Stomach (tissue), 8 donors: ENCODE measurements at regions not wholly inside any gene's neighbourhood (a gene's known extent, or its start where the extent isn't known, plus 50 kb on each side); places are given as distances from the start of the nearest gene placed in this dataset.

Source experiments
- DNase-seq, 2 donors: peaks; one replicate each; pipeline versions ENCODE4 v3.0.0 to v3.0.0-alpha.2; 2013 to 2019
- H3K27ac ChIP-seq, 5 donors: fragments of 200-600 bp in 4 of 5; sonication (generic) in 4 of 5; one replicate each; pipeline ENCODE4 v1.5.1; 2013 to 2019; ENCODE audit warnings: mild to moderate bottlenecking in 1 of 5, moderate library complexity in 1 of 5
- H3K27me3 ChIP-seq, 3 donors: fragments of 200-600 bp; sonication (generic); one replicate each; pipeline ENCODE4 v1.5.1; 2017 to 2019; ENCODE audit warnings: mixed run types in 1 of 3
- H3K36me3 ChIP-seq, 4 donors: fragments of 200-600 bp; sonication (generic); 1 replicate in 3 of 4; 2 replicates in 1 of 4; pipeline ENCODE4 v1.5.1; 2016 to 2019
- H3K4me1 ChIP-seq, 4 donors: fragments of 200-600 bp; sonication (generic); one replicate each; pipeline ENCODE4 v1.5.1; 2016 to 2019
- H3K4me3 ChIP-seq, 4 donors: fragments of 200-600 bp; sonication (generic) in 3 of 4; one replicate each; pipeline ENCODE4 v1.5.1; 2016 to 2019; ENCODE audit warnings: mild to moderate bottlenecking in 1 of 4
- H3K9me3 ChIP-seq, 4 donors: fragments of 200-600 bp; sonication (generic); one replicate each; pipeline ENCODE4 v1.5.1; 2016 to 2019
- EP300 ChIP-seq: sonication (generic); formaldehyde crosslinking; IDR thresholded peaks from one replicate; pipeline ENCODE4 v1.6.1; 2017; ENCODE audit warnings: antibody characterized with exemption
- POLR2A ChIP-seq, 4 donors: fragments of 450-650 bp; IDR thresholded peaks; one replicate each; pipeline ENCODE4 v1.6.1; 2016; ENCODE audit warnings: antibody characterized with exemption in 4 of 4, control low read depth in 2 of 4, mild to moderate bottlenecking in 1 of 4, moderate library complexity in 1 of 4
- POLR2AphosphoS5 ChIP-seq, 3 donors: sonication (generic); formaldehyde crosslinking; IDR thresholded peaks; one replicate each; pipeline ENCODE4 v1.6.1; 2016; ENCODE audit warnings: antibody characterized with exemption in 3 of 3
- WGBS, 5 donors: extraction: QIAGEN DNeasy Blood & Tissue Kit in 3 of 5; methylation state at CpG; one replicate each; pipeline versions ENCODE4 v1.1.5 to v1.1.7; 2013 to 2018; 5-methylcytosine and 5-hydroxymethylcytosine counted together
- intact Hi-C: fragments of 100-400 bp; cut with DNase I; formaldehyde crosslinking; loops from one replicate; pipeline ENCODE4 v1.15.1; 2023; ENCODE audit warnings: low total_unique reads
- TF ChIP-seq, protein P1 (sequence below), 7 experiments: fragments of 450-650 bp in 4 of 7; fragments of 200-600 bp in 3 of 7; sonication (generic) in 3 of 7; IDR thresholded peaks; one replicate each; pipeline ENCODE4 v1.5.1; 2016 to 2019; ENCODE audit warnings: antibody characterized with exemption in 7 of 7, control low read depth in 2 of 7, mild to moderate bottlenecking in 1 of 7
- donor health status: healthy with polysubstance abuse.
- donor health status: Bipolar disorder and iron deficiency.
- donor health status: healthy.

DNA sequence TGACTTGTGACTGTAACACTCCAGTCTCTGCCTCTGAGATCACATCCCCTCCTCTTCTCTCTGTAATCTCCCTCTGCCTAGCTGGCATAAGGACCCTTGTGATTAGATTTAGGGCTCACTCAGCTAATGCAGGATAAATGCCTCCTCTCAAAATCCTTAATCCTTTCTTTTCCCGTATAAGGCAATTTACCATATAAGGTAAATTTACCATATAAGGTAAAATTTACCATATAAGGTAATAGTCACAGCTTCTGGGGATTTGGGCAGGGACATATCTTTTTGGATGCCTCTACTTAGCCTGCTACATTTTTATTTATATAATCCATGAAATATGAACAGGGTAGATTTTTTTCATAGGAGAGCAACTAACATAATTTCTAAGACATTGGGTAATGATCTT is 318.0 kb upstream of the PUM3 start:
- intact Hi-C loops, result no loop called here
- Histone ChIP-seq H3K9me3 (no peaks in the 10 kb centered on the region), H3K36me3 (no peaks in the 10 kb centered on the region), H3K27ac (no peak overlapping the region), H3K4me1 (no peaks in the 10 kb centered on the region), H3K4me3 (no peak overlapping the region), H3K27me3 (no peaks in the 10 kb centered on the region)
- TF ChIP-seq POLR2A (IDR thresholded peaks at IDR 0.05) (no peak), POLR2AphosphoS5 (IDR thresholded peaks at IDR 0.05) (no peak), EP300 (no peak)
- TF ChIP-seq, protein P1, sequence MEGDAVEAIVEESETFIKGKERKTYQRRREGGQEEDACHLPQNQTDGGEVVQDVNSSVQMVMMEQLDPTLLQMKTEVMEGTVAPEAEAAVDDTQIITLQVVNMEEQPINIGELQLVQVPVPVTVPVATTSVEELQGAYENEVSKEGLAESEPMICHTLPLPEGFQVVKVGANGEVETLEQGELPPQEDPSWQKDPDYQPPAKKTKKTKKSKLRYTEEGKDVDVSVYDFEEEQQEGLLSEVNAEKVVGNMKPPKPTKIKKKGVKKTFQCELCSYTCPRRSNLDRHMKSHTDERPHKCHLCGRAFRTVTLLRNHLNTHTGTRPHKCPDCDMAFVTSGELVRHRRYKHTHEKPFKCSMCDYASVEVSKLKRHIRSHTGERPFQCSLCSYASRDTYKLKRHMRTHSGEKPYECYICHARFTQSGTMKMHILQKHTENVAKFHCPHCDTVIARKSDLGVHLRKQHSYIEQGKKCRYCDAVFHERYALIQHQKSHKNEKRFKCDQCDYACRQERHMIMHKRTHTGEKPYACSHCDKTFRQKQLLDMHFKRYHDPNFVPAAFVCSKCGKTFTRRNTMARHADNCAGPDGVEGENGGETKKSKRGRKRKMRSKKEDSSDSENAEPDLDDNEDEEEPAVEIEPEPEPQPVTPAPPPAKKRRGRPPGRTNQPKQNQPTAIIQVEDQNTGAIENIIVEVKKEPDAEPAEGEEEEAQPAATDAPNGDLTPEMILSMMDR (IDR thresholded peaks at IDR 0.05), result no peak
- no peak for DNase-seq
- 79 to 94% (median 83%) methylated on average over 1 of the region's 1 CpG for WGBS, 5 donors

DNA sequence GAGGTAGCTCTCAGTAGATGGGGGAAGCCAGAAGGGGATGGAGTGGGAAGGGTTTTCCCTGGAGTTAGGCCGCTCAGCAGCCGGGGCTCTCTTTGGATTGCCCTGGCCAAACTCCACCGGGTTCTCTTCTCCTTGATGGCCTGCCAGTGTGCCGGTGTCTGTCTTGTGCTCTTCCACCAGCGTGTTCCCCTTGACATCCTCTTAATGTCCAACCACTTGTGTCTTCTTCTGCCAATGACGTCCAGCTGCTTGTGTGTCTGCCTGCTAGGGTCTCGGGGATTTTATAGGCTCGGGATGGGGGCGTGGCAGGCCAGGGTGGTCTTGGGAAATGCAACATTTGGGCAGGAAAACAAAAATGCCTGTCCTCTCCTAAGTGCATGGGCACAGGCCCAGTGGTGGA is 313.1 kb upstream of the PUM3 start:
- 82 to 95% (median 91%) methylated on average over 9 of the region's 9 CpGs for WGBS, 5 donors
- H3K27ac ChIP-seq, result no peak overlapping the region
- no peak overlapping the region for H3K4me3 ChIP-seq
- no peaks in the 10 kb centered on the region for H3K36me3 ChIP-seq
- H3K9me3 ChIP-seq, result no peaks in the 10 kb centered on the region
- TF ChIP-seq POLR2AphosphoS5 (IDR thresholded peaks at IDR 0.05), result no peak
- no peak for TF ChIP-seq EP300
- TF ChIP-seq POLR2A (IDR thresholded peaks at IDR 0.05), result no peak
- TF ChIP-seq, protein P1 (IDR thresholded peaks at IDR 0.05), result no peak
- intact Hi-C loops, result no loop called here
- no peaks in the 10 kb centered on the region for H3K27me3 ChIP-seq
- H3K4me1 ChIP-seq, result no peaks in the 10 kb centered on the region
- no peak for DNase-seq

DNA sequence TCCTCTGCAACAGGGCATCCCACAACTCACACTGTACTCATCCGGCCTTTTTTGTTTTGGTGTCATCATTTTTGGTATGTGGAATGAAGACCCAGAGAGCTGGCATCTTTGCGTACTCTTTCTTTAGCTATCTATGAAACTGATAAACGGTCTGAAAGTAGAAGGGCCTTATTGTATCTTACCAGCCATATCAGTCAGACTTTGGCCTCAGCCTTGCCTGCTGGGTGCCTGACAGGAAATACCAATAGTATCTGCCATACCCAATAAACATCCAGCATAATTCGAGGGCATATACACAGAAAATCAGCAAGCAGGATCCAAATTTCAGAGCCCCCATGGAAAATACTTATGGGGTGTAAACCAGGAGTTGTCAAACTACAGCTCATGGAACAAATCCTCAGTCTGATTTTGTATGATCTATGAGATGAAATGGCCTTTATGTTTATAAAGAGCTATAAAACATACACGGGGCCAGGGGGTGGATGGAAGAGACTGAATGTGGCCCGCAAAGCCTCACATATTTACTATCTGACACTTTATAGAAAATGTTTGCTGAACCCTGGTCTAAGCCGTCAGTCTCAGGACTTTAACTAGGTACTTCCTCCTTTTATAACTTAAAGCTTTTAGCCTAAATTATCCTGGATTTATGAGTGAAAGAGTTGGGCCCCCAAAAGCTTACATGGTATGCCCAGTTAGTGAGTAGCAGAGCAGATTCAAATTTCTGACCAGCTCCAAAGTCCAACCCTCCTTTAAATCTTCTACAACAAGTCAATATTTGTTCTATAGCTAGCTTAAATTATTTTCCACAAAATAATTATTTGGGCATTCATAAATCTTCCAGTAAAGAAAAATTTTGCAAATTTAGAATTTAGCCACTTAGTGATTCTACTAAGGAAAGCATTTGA is 308.0 kb upstream of the PUM3 start:
- TF ChIP-seq, protein P1 (IDR thresholded peaks at IDR 0.05), result no peak
- TF ChIP-seq EP300 (no peak), POLR2A (IDR thresholded peaks at IDR 0.05) (no peak), POLR2AphosphoS5 (IDR thresholded peaks at IDR 0.05) (no peak)
- 48 to 60% (median 55%) methylated on average over 7 of the region's 7 CpGs for WGBS, 5 donors
- H3K4me3 ChIP-seq, result no peak overlapping the region
- H3K27me3 ChIP-seq, result no peaks in the 10 kb centered on the region
- H3K9me3 ChIP-seq, result peaks cover 0 to 7% (median 0%) of the 10 kb centered on the region in 4 donors
- H3K36me3 ChIP-seq, result no peaks in the 10 kb centered on the region
- H3K27ac ChIP-seq, result no peak overlapping the region
- H3K4me1 ChIP-seq, result no peaks in the 10 kb centered on the region
- no peak for DNase-seq
- intact Hi-C loops, result no loop called here

DNA sequence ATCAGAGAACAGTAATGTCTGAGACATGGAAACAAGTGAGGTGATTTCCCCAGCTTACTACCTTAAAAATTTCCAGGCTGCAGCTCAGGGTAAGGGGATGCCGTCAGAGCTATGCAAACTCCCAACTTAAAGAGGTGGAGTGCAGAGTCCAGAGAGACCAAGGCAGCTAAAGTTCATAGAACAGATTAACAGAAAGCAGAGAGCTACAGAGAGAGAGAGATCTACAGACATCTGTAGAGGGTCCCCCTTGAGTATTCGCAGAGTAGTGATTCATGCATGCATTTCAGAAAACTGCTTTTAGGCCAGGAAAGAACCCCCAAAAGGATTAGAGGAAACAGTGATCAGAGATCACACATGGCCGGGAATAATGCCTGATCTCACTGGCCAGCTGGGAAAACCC is 306.2 kb upstream of the PUM3 start:
- 53 to 75% (median 57%) methylated on average over 2 to 3 of the region's 3 CpGs for WGBS, 5 donors
- no peak overlapping the region for H3K4me3 ChIP-seq
- intact Hi-C loops, result no loop called here
- peak in 1 of 2 donors; percentile 7 for DNase-seq
- no peak for TF ChIP-seq EP300
- TF ChIP-seq, protein P1 (IDR thresholded peaks at IDR 0.05), result no peak
- no peak for TF ChIP-seq POLR2A (IDR thresholded peaks at IDR 0.05)
- no peak for TF ChIP-seq POLR2AphosphoS5 (IDR thresholded peaks at IDR 0.05)
- no peak overlapping the region for H3K27ac ChIP-seq
- no peaks in the 10 kb centered on the region for H3K4me1 ChIP-seq
- H3K27me3 ChIP-seq, result no peaks in the 10 kb centered on the region
- no peaks in the 10 kb centered on the region for H3K36me3 ChIP-seq
- H3K9me3 ChIP-seq, result peaks cover 0 to 7% (median 0%) of the 10 kb centered on the region in 4 donors
